ENCODE measurements at regions not wholly inside any gene's neighbourhood (a gene's known extent, or its start where the extent isn't known, plus 50 kb on each side); places are given as distances from the start of the nearest gene placed in this dataset.

DNA sequence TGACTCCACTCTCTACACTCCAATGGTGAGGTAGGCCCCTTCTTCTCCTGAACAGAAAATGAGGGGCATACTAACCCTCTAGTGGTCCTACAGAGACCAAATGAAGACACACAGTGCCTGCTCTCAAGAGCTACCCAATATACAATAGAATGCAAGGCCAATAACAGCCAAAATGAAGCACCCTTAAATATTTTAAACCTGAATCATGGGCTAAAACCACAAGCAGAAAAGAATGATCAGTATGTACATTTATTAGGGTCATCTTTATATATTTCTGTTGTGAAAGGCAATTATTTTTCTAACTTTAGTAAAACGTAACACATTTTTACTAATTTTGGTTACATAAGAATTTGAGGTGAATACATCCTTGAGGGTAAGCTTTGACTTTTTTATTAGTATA lies 49.9 kb upstream of the COL1A2 start:
- 68 to 90% methylated on average over 1 of the region's 1 CpG for WGBS, 2 donors
- Histone ChIP-seq H3K9me3 (no peaks in the 10 kb centered on the region), H3K27ac (peak overlapping the region in 1 of 4 donors; percentile 13), H3K36me3 (no peaks in the 10 kb centered on the region), H3K4me1 (peaks cover 0 to 18% (median 15%) of the 10 kb centered on the region in 4 donors), H3K27me3 (no peaks in the 10 kb centered on the region), H3K4me3 (no peak overlapping the region)
- intact Hi-C loops (cut with DNase I) = no loop called here
- TF ChIP-seq, protein P1, sequence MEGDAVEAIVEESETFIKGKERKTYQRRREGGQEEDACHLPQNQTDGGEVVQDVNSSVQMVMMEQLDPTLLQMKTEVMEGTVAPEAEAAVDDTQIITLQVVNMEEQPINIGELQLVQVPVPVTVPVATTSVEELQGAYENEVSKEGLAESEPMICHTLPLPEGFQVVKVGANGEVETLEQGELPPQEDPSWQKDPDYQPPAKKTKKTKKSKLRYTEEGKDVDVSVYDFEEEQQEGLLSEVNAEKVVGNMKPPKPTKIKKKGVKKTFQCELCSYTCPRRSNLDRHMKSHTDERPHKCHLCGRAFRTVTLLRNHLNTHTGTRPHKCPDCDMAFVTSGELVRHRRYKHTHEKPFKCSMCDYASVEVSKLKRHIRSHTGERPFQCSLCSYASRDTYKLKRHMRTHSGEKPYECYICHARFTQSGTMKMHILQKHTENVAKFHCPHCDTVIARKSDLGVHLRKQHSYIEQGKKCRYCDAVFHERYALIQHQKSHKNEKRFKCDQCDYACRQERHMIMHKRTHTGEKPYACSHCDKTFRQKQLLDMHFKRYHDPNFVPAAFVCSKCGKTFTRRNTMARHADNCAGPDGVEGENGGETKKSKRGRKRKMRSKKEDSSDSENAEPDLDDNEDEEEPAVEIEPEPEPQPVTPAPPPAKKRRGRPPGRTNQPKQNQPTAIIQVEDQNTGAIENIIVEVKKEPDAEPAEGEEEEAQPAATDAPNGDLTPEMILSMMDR (IDR thresholded peaks at IDR 0.05) = no peak
- TF ChIP-seq EP300 (IDR thresholded peaks at IDR 0.05) (no peak), POLR2A (IDR thresholded peaks at IDR 0.05) (no peak), POLR2AphosphoS5 (IDR thresholded peaks at IDR 0.05) (no peak)
- DNase-seq = no peak

Measured in sigmoid colon (tissue), 6 donors.